Activated T-helper 1 cell treated with anti-CD3 and anti-CD28 coated beads, Interleukin-2, amount 50 U/mL, for 16 hours (primary cell): ENCODE measurements at regions not wholly inside any gene's neighbourhood (a gene's known extent, or its start where the extent isn't known, plus 50 kb on each side); places are given as distances from the start of the nearest gene placed in this dataset.

ENCODE experiments used
- DNase-seq, 2 donors: peaks; one replicate each; pipeline ENCODE4 v3.0.0-alpha.2; 2020; ENCODE audit warnings: low read depth in 1 of 2, low spot score in 1 of 2

- no peak for DNase-seq
Observed at GRCh38 chr1:25038699-25039098, 108.6 kb upstream of the RUNX3 start.

- DNase-seq: peak; percentile 34 to 48
Observed at GRCh38 chr1:25037174-25038074, 107.3 kb upstream of the RUNX3 start.

GRCh38 chr1:25036117-25036546 is 106.1 kb upstream of the RUNX3 start:
- DNase-seq: no peak

- no peak for DNase-seq
Observed at GRCh38 chr1:25035523-25036116, 105.5 kb upstream of the RUNX3 start.

GRCh38 chr1:25034736-25035522 is 104.9 kb upstream of the RUNX3 start:
- no peak for DNase-seq

- no peak for DNase-seq
Observed at GRCh38 chr1:25033828-25034705, 104.0 kb upstream of the RUNX3 start.

GRCh38 chr1:25033030-25033827 is 103.2 kb upstream of the RUNX3 start:
- no peak for DNase-seq

GRCh38 chr1:25031966-25032667 is 102.0 kb upstream of the RUNX3 start:
- DNase-seq: peak; percentile 34 to 38

GRCh38 chr1:25031601-25031965 is 101.5 kb upstream of the RUNX3 start:
- no peak for DNase-seq

- DNase-seq: peak; percentile 31 to 57
Observed at GRCh38 chr1:25030674-25031589, 100.9 kb upstream of the RUNX3 start.

GRCh38 chr1:25030012-25030411 is 99.9 kb upstream of the RUNX3 start:
- DNase-seq: no peak

GRCh38 chr1:25028907-25029599 is 99.0 kb upstream of the RUNX3 start:
- DNase-seq: no peak

- DNase-seq: no peak
Observed at GRCh38 chr1:25028587-25028906, 98.5 kb upstream of the RUNX3 start.

GRCh38 chr1:25027822-25028586 is 97.9 kb upstream of the RUNX3 start:
- no peak for DNase-seq

- DNase-seq: no peak
Observed at GRCh38 chr1:25026730-25027450, 96.8 kb upstream of the RUNX3 start.

GRCh38 chr1:25026304-25026703 is 96.2 kb upstream of the RUNX3 start:
- no peak for DNase-seq
